HL-60 (cell line): ENCODE measurements at regions not wholly inside any gene's neighbourhood (a gene's known extent, or its start where the extent isn't known, plus 50 kb on each side); places are given as distances from the start of the nearest gene placed in this dataset.

Experiments used
- CTCF ChIP-seq: IDR thresholded peaks from one replicate; pipeline ENCODE4 v1.5.1; 2011; ENCODE audit warnings: low read length, control low read depth, inconsistent platforms; ENCODE audit not compliant: insufficient read depth
- POLR2AphosphoS5 ChIP-seq: IDR thresholded peaks from 2 replicates; pipeline ENCODE4 v1.6.1; 2012; ENCODE audit warnings: low read depth

- TF ChIP-seq CTCF (no peak), POLR2AphosphoS5 (no peak)
These were observed 366.5 kb upstream of the SEMA3C start for GRCh38 chr7:81285142-81285871.
